H1 (cell line): ENCODE measurements at regions not wholly inside any gene's neighbourhood (a gene's known extent, or its start where the extent isn't known, plus 50 kb on each side); places are given as distances from the start of the nearest gene placed in this dataset.

Experiments used
- CTCF ChIA-PET: fragments of 300-600 bp; sonication (Branson Sonifier 250); formaldehyde crosslinking; loops from one replicate; lab custom pipeline; 2021; ENCODE audit not compliant: partially characterized antibody; lab: Charles Lee
- POLR2A ChIA-PET: fragments of 300-600 bp; sonication (Branson Sonifier 250); formaldehyde crosslinking; loops from one replicate; lab custom pipeline; 2021; ENCODE audit warnings: inconsistent platforms; ENCODE audit not compliant: partially characterized antibody; lab: Charles Lee
- DNase-seq, 2 experiments: peaks; one replicate each; pipeline versions ENCODE4 v3.0.0 to v3.0.0-alpha.2; 2010 to 2022; ENCODE audit warnings: low spot score in 2 of 2, low read depth in 1 of 2, mixed read lengths in 1 of 2
- FAIRE-seq: peaks from 2 replicates; lab custom pipeline; 2011; peaks lifted over from hg19 to GRCh38; lab: Jason Lieb, UNC
- H2AFZ ChIP-seq: 2 replicates; pipeline ENCODE4 v1.8.1; 2012; ENCODE audit warnings: low read length, inconsistent platforms
- H2AK5ac ChIP-seq: 2 replicates; pipeline ENCODE4 v1.6.1; 2013; ENCODE audit warnings: low read depth, low read length
- H2BK120ac ChIP-seq: replicated peaks from 2 replicates; pipeline ENCODE3; 2013; ENCODE audit warnings: low read depth, low read length, inconsistent platforms
- H2BK12ac ChIP-seq: 2 replicates; pipeline ENCODE4 v1.6.1; 2013; ENCODE audit warnings: low read depth, low read length
- H2BK15ac ChIP-seq: 2 replicates; pipeline ENCODE4 v1.6.1; 2013; ENCODE audit warnings: low read length
- H2BK20ac ChIP-seq: 2 replicates; pipeline ENCODE4 v1.6.1; 2013; ENCODE audit warnings: low read length
- H2BK5ac ChIP-seq: 2 replicates; pipeline ENCODE4 v1.6.1; 2013; ENCODE audit warnings: low read depth, low read length
- H3K14ac ChIP-seq: 2 replicates; pipeline ENCODE4 v1.6.1; 2013; ENCODE audit warnings: inconsistent platforms; ENCODE audit not compliant: insufficient read length
- H3K18ac ChIP-seq: 2 replicates; pipeline ENCODE4 v1.6.1; 2013; ENCODE audit warnings: low read length; ENCODE audit errors: extremely low read depth
- H3K23ac ChIP-seq: 2 replicates; pipeline ENCODE4 v1.6.1; 2013; ENCODE audit warnings: inconsistent platforms; ENCODE audit not compliant: insufficient read length
- H3K23me2 ChIP-seq: 2 replicates; pipeline ENCODE4 v1.6.1; 2013; ENCODE audit warnings: low read depth, low read length
- H3K27ac ChIP-seq: 2 replicates; pipeline ENCODE4 v1.6.1; 2011; ENCODE audit warnings: low read depth, low read length, inconsistent platforms
- H3K27me3 ChIP-seq, 4 experiments: replicated peaks in 1 of 4; 1 replicate in 1 of 4; 2 replicates in 3 of 4; pipeline versions ENCODE4 v1.6.1 to v1.8.1; 2011 to 2013; ENCODE audit warnings: low read length in 3 of 4, mild to moderate bottlenecking in 3 of 4, inconsistent platforms in 2 of 4, mixed read lengths in 2 of 4, moderate library complexity in 1 of 4; ENCODE audit not compliant: control insufficient read depth in 3 of 4, insufficient read depth in 3 of 4; ENCODE audit errors: extremely low read depth in 1 of 4
- H3K36me3 ChIP-seq, 4 experiments: 2 replicates each; pipeline versions ENCODE4 v1.6.1 to v1.8.1; 2011 to 2013; ENCODE audit warnings: mild to moderate bottlenecking in 4 of 4, low read length in 3 of 4, moderate library complexity in 2 of 4, control low read depth in 1 of 4, inconsistent platforms in 1 of 4; ENCODE audit not compliant: insufficient read depth in 4 of 4, control insufficient read depth in 2 of 4
- H3K4ac ChIP-seq: replicated peaks from 2 replicates; pipeline ENCODE3; 2013; ENCODE audit warnings: low read length, low read depth, mixed read lengths, inconsistent platforms; ENCODE audit not compliant: insufficient read length
- H3K4me1 ChIP-seq, 4 experiments: replicated peaks in 1 of 4; 1 replicate in 1 of 4; 2 replicates in 3 of 4; pipeline versions ENCODE4 v1.6.1 to v1.8.1; 2011 to 2013; ENCODE audit warnings: low read length in 3 of 4, inconsistent platforms in 2 of 4, mixed read lengths in 1 of 4; ENCODE audit not compliant: insufficient read depth in 4 of 4, control insufficient read depth in 3 of 4
- H3K4me2 ChIP-seq, 2 experiments: 2 replicates each; pipeline versions ENCODE4 v1.6.1 to v1.8.1; 2011 to 2013; ENCODE audit warnings: low read depth in 2 of 2, low read length in 2 of 2, control low read depth in 1 of 2, inconsistent platforms in 1 of 2, mild to moderate bottlenecking in 1 of 2; ENCODE audit not compliant: insufficient read depth in 1 of 2
- H3K4me3 ChIP-seq, 4 experiments: fragments of 200-600, 300-600 bp in 1 of 4; sonication (generic), shearing (Covaris generic), sonication (Bioruptor Twin) in 1 of 4; 2 replicates each; pipeline versions ENCODE4 v1.5.1 to v1.8.1; 2011 to 2016; ENCODE audit warnings: low read length in 4 of 4, low read depth in 3 of 4, control low read depth in 2 of 4, inconsistent platforms in 2 of 4, mild to moderate bottlenecking in 2 of 4, mixed read lengths in 1 of 4, moderate library complexity in 1 of 4; ENCODE audit not compliant: insufficient read depth in 2 of 4; ENCODE audit errors: extremely low read depth in 1 of 4
- H3K56ac ChIP-seq: replicated peaks from 2 replicates; pipeline ENCODE3; 2013; ENCODE audit warnings: low read depth, mild to moderate bottlenecking, mixed read lengths, low read length, inconsistent platforms; ENCODE audit not compliant: insufficient read length
- H3K79me1 ChIP-seq: 2 replicates; pipeline ENCODE4 v1.6.1; 2013; ENCODE audit warnings: low read depth, low read length, control low read depth
- H3K79me2 ChIP-seq, 2 experiments: 2 replicates each; pipeline versions ENCODE4 v1.6.1 to v1.8.1; 2012 to 2013; ENCODE audit warnings: low read length in 2 of 2, mild to moderate bottlenecking in 2 of 2, inconsistent platforms in 1 of 2; ENCODE audit not compliant: insufficient read depth in 2 of 2, control insufficient read depth in 1 of 2
- H3K9ac ChIP-seq, 4 experiments: replicated peaks in 1 of 4; 1 replicate in 1 of 4; 2 replicates in 3 of 4; pipeline versions ENCODE4 v1.6.1 to v1.8.1; 2011 to 2013; ENCODE audit warnings: low read depth in 3 of 4, low read length in 3 of 4, control low read depth in 2 of 4, mild to moderate bottlenecking in 2 of 4, moderate library complexity in 2 of 4, inconsistent platforms in 1 of 4; ENCODE audit errors: extremely low read depth in 1 of 4
- H3K9me3 ChIP-seq, 2 experiments: 2 replicates each; pipeline versions ENCODE4 v1.6.1 to v1.8.1; 2012 to 2013; ENCODE audit warnings: mild to moderate bottlenecking in 2 of 2, moderate library complexity in 2 of 2, control low read depth in 1 of 2, inconsistent platforms in 1 of 2, low read depth in 1 of 2, low read length in 1 of 2, mixed read lengths in 1 of 2; ENCODE audit not compliant: insufficient read depth in 2 of 2
- H4K20me1 ChIP-seq, 2 experiments: replicated peaks in 1 of 2; 2 replicates each; pipeline versions ENCODE3 to v1.8.1; 2011 to 2013; ENCODE audit warnings: inconsistent platforms in 2 of 2, low read length in 2 of 2, mild to moderate bottlenecking in 1 of 2; ENCODE audit not compliant: insufficient read depth in 2 of 2, control insufficient read depth in 1 of 2
- H4K5ac ChIP-seq: 2 replicates; pipeline ENCODE4 v1.6.1; 2013; ENCODE audit warnings: low read length, low read depth, mixed read lengths, inconsistent platforms; ENCODE audit not compliant: insufficient read length
- H4K8ac ChIP-seq: 2 replicates; pipeline ENCODE4 v1.8.0; 2013; ENCODE audit warnings: mild to moderate bottlenecking, moderate library complexity, low read length, inconsistent platforms; ENCODE audit not compliant: insufficient read depth; ENCODE audit errors: extremely low read depth
- H4K91ac ChIP-seq: replicated peaks from 2 replicates; pipeline ENCODE3; 2013; ENCODE audit warnings: low read length, mixed read lengths, inconsistent platforms; ENCODE audit not compliant: insufficient read length
- ATF3 ChIP-seq: IDR thresholded peaks from 2 replicates; pipeline ENCODE4 v1.6.1; 2011; ENCODE audit warnings: low read depth, mild to moderate bottlenecking, low read length; ENCODE audit not compliant: insufficient read depth
- BRCA1 ChIP-seq: IDR thresholded peaks from 2 replicates; pipeline ENCODE4 v1.6.1; 2012; ENCODE audit warnings: low read depth, low read length, improper control_type of control experiment
- EGR1 ChIP-seq: IDR thresholded peaks from 2 replicates; pipeline ENCODE4 v1.6.1; 2011; ENCODE audit warnings: low read depth, low read length, borderline replicate concordance
- NRF1 ChIP-seq: IDR thresholded peaks from 2 replicates; pipeline ENCODE4 v1.6.1; 2011; ENCODE audit warnings: mild to moderate bottlenecking, low read depth, low read length, improper control_type of control experiment
- SAP30 ChIP-seq: fragments of 300-600 bp; sonication (generic); IDR thresholded peaks from 2 replicates; pipeline ENCODE4 v1.7.1; 2012; ENCODE audit warnings: low read length, moderate library complexity, mild to moderate bottlenecking, inconsistent platforms; ENCODE audit not compliant: insufficient read depth, insufficient replicate concordance
- SIN3A ChIP-seq, 2 experiments: IDR thresholded peaks in 1 of 2; conservative IDR thresholded peaks in 1 of 2; 2 replicates each; pipeline ENCODE4 v1.6.1; 2011 to 2012; ENCODE audit warnings: low read length in 2 of 2, improper control_type of control experiment in 1 of 2, low read depth in 1 of 2, mild to moderate bottlenecking in 1 of 2
- SIX5 ChIP-seq: IDR thresholded peaks from 2 replicates; pipeline ENCODE4 v1.6.1; 2011; ENCODE audit warnings: mild to moderate bottlenecking, low read depth, low read length
- SUZ12 ChIP-seq: fragments of 200-600 bp; sonication (generic); IDR thresholded peaks from 2 replicates; pipeline ENCODE4 v1.6.1; 2012; ENCODE audit warnings: mild to moderate bottlenecking, inconsistent platforms, low read length, moderate library complexity, mixed read lengths
- WGBS, 2 experiments: shearing (Covaris generic) in 1 of 2; methylation state at CpG; one replicate each; pipeline versions ENCODE4 v1.1.6 to v1.1.7; 2013 to 2015; ENCODE audit warnings: low lambda C conversion rate in 2 of 2, mixed read lengths in 2 of 2, inconsistent platforms in 1 of 2, low coverage in 1 of 2, missing lambda C conversion rate in 1 of 2; ENCODE audit not compliant: insufficient replicate concordance in 2 of 2, insufficient coverage in 1 of 2, insufficient read length in 1 of 2; ENCODE audit errors: extremely low coverage in 1 of 2, missing lambda C conversion rate in 1 of 2; 5-methylcytosine and 5-hydroxymethylcytosine counted together

DNA sequence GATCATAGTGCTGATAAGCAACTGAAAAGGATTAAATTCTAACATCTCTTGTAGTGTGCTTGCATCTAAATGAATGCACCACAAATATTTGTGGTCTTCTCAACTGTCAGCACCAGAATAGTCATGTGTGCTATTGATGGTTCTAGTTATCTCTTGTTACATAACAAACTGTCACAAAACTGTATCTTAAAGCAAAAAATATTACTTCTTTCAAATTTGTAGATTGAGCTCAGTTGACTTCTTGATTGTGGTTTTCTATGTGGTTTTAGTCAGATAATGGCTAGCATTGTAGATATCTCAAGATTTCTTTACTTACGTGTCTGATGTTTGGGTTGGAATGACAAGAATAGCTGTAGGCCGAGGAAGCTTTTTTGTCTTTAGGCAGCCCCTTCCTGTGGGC, 431.3 kb downstream of the SLITRK6 start:
- Histone ChIP-seq H3K9ac (no peak overlapping the region), H2BK120ac (no peak overlapping the region), H3K4me3 (no peak overlapping the region), H3K4me1 (no peaks in the 10 kb centered on the region), H3K27me3 (no peaks in the 10 kb centered on the region), H3K56ac (no peak overlapping the region), H3K14ac (no peak overlapping the region), H2BK20ac (no peak overlapping the region), H3K9me3 (peaks cover 0 to under 1% of the 10 kb centered on the region in 2 experiments; a peak in 1 of 4 replicates), H2AK5ac (no peak overlapping the region), H3K4ac (no peak overlapping the region), H4K91ac (no peak overlapping the region), H2BK15ac (no peak overlapping the region), H4K8ac (no peak overlapping the region), H4K5ac (no peak overlapping the region), H2BK5ac (no peak overlapping the region), H4K20me1 (no peaks in the 10 kb centered on the region), H2AFZ (peak overlapping the region; percentile 6; the same call in 1 of the 2 replicates), H3K23me2 (no peaks in the 10 kb centered on the region), H3K23ac (no peak overlapping the region), H3K27ac (no peak overlapping the region), H3K4me2 (no peak overlapping the region), H2BK12ac (no peak overlapping the region), H3K79me1 (no peaks in the 10 kb centered on the region), H3K36me3 (no peaks in the 10 kb centered on the region), H3K79me2 (no peaks in the 10 kb centered on the region), H3K18ac (no peak overlapping the region)
- FAIRE-seq (no peak), DNase-seq (no peak)
- ChIA-PET POLR2A (no interaction called here), CTCF (interaction anchor here (0.7 kb wide), 1 partner anchor 479 kb away, joined by 3 read pairs; no protein-coding TSS in a partner anchor)
- 82% methylated on average over 2 of the region's 2 CpGs; no CpG with 5 or more reads in 1 of the 2 experiments for WGBS, 2 experiments
- TF ChIP-seq SUZ12 (no peak), ATF3 (no peak), EGR1 (no peak), SIN3A (conservative IDR thresholded peaks at IDR 0.05 in 1 of 2, IDR thresholded peaks at IDR 0.05 in 1 of 2; ENCODE audit: low read depth in 1 of 2, low read length in 2 of 2) (no peak), SIX5 (no peak), SAP30 (no peak), NRF1 (no peak), BRCA1 (no peak)
